ENCODE measurements at regions not wholly inside any gene's neighbourhood (a gene's known extent, or its start where the extent isn't known, plus 50 kb on each side); places are given as distances from the start of the nearest gene placed in this dataset.

DNA sequence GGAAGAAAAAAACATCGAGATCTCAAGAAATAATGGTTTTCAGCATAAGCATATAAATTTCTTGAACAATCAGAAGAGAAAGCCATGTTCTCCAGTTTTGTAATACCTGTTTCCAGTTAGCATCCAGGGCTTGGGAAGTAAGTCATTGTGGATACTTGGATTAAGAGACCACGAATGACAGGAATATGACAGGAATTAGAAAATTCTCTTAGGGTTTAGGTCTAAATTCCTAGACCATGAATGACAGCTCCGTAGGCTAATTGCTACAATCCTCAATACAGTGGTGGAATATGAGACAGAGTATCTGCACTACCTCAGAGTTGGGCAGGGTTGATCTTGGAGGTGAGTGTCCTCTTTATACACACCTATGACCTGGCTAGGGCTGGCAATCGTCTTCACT is 517.5 kb downstream of the NTRK3 start:
- TF ChIP-seq, protein P1, sequence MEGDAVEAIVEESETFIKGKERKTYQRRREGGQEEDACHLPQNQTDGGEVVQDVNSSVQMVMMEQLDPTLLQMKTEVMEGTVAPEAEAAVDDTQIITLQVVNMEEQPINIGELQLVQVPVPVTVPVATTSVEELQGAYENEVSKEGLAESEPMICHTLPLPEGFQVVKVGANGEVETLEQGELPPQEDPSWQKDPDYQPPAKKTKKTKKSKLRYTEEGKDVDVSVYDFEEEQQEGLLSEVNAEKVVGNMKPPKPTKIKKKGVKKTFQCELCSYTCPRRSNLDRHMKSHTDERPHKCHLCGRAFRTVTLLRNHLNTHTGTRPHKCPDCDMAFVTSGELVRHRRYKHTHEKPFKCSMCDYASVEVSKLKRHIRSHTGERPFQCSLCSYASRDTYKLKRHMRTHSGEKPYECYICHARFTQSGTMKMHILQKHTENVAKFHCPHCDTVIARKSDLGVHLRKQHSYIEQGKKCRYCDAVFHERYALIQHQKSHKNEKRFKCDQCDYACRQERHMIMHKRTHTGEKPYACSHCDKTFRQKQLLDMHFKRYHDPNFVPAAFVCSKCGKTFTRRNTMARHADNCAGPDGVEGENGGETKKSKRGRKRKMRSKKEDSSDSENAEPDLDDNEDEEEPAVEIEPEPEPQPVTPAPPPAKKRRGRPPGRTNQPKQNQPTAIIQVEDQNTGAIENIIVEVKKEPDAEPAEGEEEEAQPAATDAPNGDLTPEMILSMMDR (conservative IDR thresholded peaks at IDR 0.05; ENCODE audit: low read depth, low read length): no peak
- no peak for TF ChIP-seq EZH2 (IDR thresholded peaks at IDR 0.05; ENCODE audit: borderline replicate concordance, low read depth, low read length, poor library complexity, severe bottlenecking)

Data from A673 (cell line).